ENCODE measurements at regions not wholly inside any gene's neighbourhood (a gene's known extent, or its start where the extent isn't known, plus 50 kb on each side); places are given as distances from the start of the nearest gene placed in this dataset.

- H3K4me2 ChIP-seq (ENCODE audit: insufficient read depth, low read length), result no peak overlapping the region
- peaks cover 2% of the 10 kb centered on the region for H3K9me3 ChIP-seq (ENCODE audit: low read depth, low read length)
- H3K27ac ChIP-seq (ENCODE audit: low read depth, low read length), result no peak overlapping the region
- no peak overlapping the region for H2AFZ ChIP-seq (ENCODE audit: low read length)
- no peaks in the 10 kb centered on the region for H3K27me3 ChIP-seq (ENCODE audit: insufficient read depth, low read length)
- H3K79me2 ChIP-seq (ENCODE audit: insufficient read depth, low read length), result no peaks in the 10 kb centered on the region
- no peak for DNase-seq (ENCODE audit: insufficient read length, low spot score, missing footprints)
- no peaks in the 10 kb centered on the region for H3K4me1 ChIP-seq (ENCODE audit: insufficient read depth, low read length)
- H4K20me1 ChIP-seq (ENCODE audit: insufficient read depth, low read length), result no peaks in the 10 kb centered on the region
- H3K36me3 ChIP-seq (ENCODE audit: insufficient read depth, low read length), result no peaks in the 10 kb centered on the region
- H3K4me3 ChIP-seq (ENCODE audit: insufficient read depth, low read length), result no peak overlapping the region
- no peak for TF ChIP-seq CTCF (IDR thresholded peaks at IDR 0.05; ENCODE audit: extremely low read depth, low read depth, low read length)
Measured at GRCh38 chr2:129176375-129176774, 803.1 kb upstream of the RAB6C start.

GRCh38 chr2:129178356-129178755 is 801.1 kb upstream of the RAB6C start:
- Histone ChIP-seq H3K4me2 (ENCODE audit: insufficient read depth, low read length) (no peak overlapping the region), H3K27me3 (ENCODE audit: insufficient read depth, low read length) (no peaks in the 10 kb centered on the region), H3K4me1 (ENCODE audit: insufficient read depth, low read length) (no peaks in the 10 kb centered on the region), H3K27ac (ENCODE audit: low read depth, low read length) (no peak overlapping the region), H2AFZ (ENCODE audit: low read length) (no peak overlapping the region), H3K36me3 (ENCODE audit: insufficient read depth, low read length) (no peaks in the 10 kb centered on the region), H4K20me1 (ENCODE audit: insufficient read depth, low read length) (no peaks in the 10 kb centered on the region), H3K4me3 (ENCODE audit: insufficient read depth, low read length) (no peak overlapping the region), H3K9me3 (ENCODE audit: low read depth, low read length) (peaks cover 2% of the 10 kb centered on the region), H3K79me2 (ENCODE audit: insufficient read depth, low read length) (no peaks in the 10 kb centered on the region)
- no peak for TF ChIP-seq CTCF (IDR thresholded peaks at IDR 0.05; ENCODE audit: extremely low read depth, low read depth, low read length)
- DNase-seq (ENCODE audit: insufficient read length, low spot score, missing footprints), result no peak

- Histone ChIP-seq H3K4me1 (ENCODE audit: insufficient read depth, low read length) (no peaks in the 10 kb centered on the region), H3K4me3 (ENCODE audit: insufficient read depth, low read length) (no peak overlapping the region), H3K79me2 (ENCODE audit: insufficient read depth, low read length) (no peaks in the 10 kb centered on the region), H3K4me2 (ENCODE audit: insufficient read depth, low read length) (no peak overlapping the region), H3K36me3 (ENCODE audit: insufficient read depth, low read length) (no peaks in the 10 kb centered on the region), H3K27me3 (ENCODE audit: insufficient read depth, low read length) (no peaks in the 10 kb centered on the region), H4K20me1 (ENCODE audit: insufficient read depth, low read length) (no peaks in the 10 kb centered on the region), H3K9me3 (ENCODE audit: low read depth, low read length) (peaks cover 2% of the 10 kb centered on the region), H3K27ac (ENCODE audit: low read depth, low read length) (no peak overlapping the region), H2AFZ (ENCODE audit: low read length) (no peak overlapping the region)
- TF ChIP-seq CTCF (IDR thresholded peaks at IDR 0.05; ENCODE audit: extremely low read depth, low read depth, low read length), result no peak
- DNase-seq (ENCODE audit: insufficient read length, low spot score, missing footprints), result no peak
Measured at GRCh38 chr2:129179199-129179598, 800.3 kb upstream of the RAB6C start.

- Histone ChIP-seq H3K4me2 (ENCODE audit: insufficient read depth, low read length) (no peak overlapping the region), H3K27me3 (ENCODE audit: insufficient read depth, low read length) (no peaks in the 10 kb centered on the region), H2AFZ (ENCODE audit: low read length) (no peak overlapping the region), H3K9me3 (ENCODE audit: low read depth, low read length) (peaks cover 2% of the 10 kb centered on the region), H3K79me2 (ENCODE audit: insufficient read depth, low read length) (no peaks in the 10 kb centered on the region), H3K36me3 (ENCODE audit: insufficient read depth, low read length) (no peaks in the 10 kb centered on the region), H3K27ac (ENCODE audit: low read depth, low read length) (no peak overlapping the region), H4K20me1 (ENCODE audit: insufficient read depth, low read length) (no peaks in the 10 kb centered on the region), H3K4me3 (ENCODE audit: insufficient read depth, low read length) (no peak overlapping the region), H3K4me1 (ENCODE audit: insufficient read depth, low read length) (no peaks in the 10 kb centered on the region)
- no peak for TF ChIP-seq CTCF (IDR thresholded peaks at IDR 0.05; ENCODE audit: extremely low read depth, low read depth, low read length)
- peak; percentile 3 for DNase-seq (ENCODE audit: insufficient read length, low spot score, missing footprints)
Measured at GRCh38 chr2:129180124-129180716, 799.2 kb upstream of the RAB6C start.
